H9 (cell line): ENCODE measurements at regions not wholly inside any gene's neighbourhood (a gene's known extent, or its start where the extent isn't known, plus 50 kb on each side); places are given as distances from the start of the nearest gene placed in this dataset.
A peak's percentile ranks its signal among the peaks of the same experiment; 100 is the strongest.

Experiments
- DNase-seq: peaks from one replicate; pipeline ENCODE4 v3.0.0-alpha.2; 2017
- H2AFZ ChIP-seq: one replicate; pipeline ENCODE4 v1.6.1; 2013; ENCODE audit warnings: mild to moderate bottlenecking, low read length, control low read depth, moderate library complexity
- H2AK5ac ChIP-seq: 2 replicates; pipeline ENCODE4 v1.6.1; 2013; ENCODE audit warnings: low read length, control low read depth, mixed read lengths; ENCODE audit not compliant: insufficient read length
- H2BK120ac ChIP-seq: one replicate; pipeline ENCODE4 v1.6.1; 2013; ENCODE audit warnings: low read depth, mild to moderate bottlenecking, low read length, control low read depth, inconsistent platforms; ENCODE audit not compliant: poor library complexity, severe bottlenecking
- H2BK12ac ChIP-seq: 2 replicates; pipeline ENCODE4 v1.6.1; 2013; ENCODE audit warnings: low read length, control low read depth, mixed read lengths, low read depth; ENCODE audit not compliant: insufficient read length
- H2BK15ac ChIP-seq: 2 replicates; pipeline ENCODE4 v1.6.1; 2013; ENCODE audit warnings: low read depth, low read length, control low read depth
- H2BK20ac ChIP-seq: one replicate; pipeline ENCODE4 v1.6.1; 2013; ENCODE audit warnings: low read depth, mild to moderate bottlenecking, low read length, control low read depth, inconsistent platforms; ENCODE audit not compliant: poor library complexity, severe bottlenecking
- H2BK5ac ChIP-seq: 2 replicates; pipeline ENCODE4 v1.6.1; 2013; ENCODE audit warnings: low read length, control low read depth, mixed read lengths; ENCODE audit not compliant: insufficient read length
- H3K14ac ChIP-seq: 2 replicates; pipeline ENCODE4 v1.6.1; 2013; ENCODE audit warnings: low read length, control low read depth; ENCODE audit not compliant: insufficient read depth
- H3K18ac ChIP-seq: 2 replicates; pipeline ENCODE4 v1.6.1; 2013; ENCODE audit warnings: low read depth, mild to moderate bottlenecking, mixed read lengths, low read length, control low read depth; ENCODE audit not compliant: insufficient read length
- H3K23ac ChIP-seq: 2 replicates; pipeline ENCODE4 v1.6.1; 2013; ENCODE audit warnings: low read length, control low read depth, mixed read lengths, low read depth; ENCODE audit not compliant: insufficient read length
- H3K23me2 ChIP-seq: 2 replicates; pipeline ENCODE4 v1.6.1; 2013; ENCODE audit warnings: low read depth, mild to moderate bottlenecking, mixed read lengths, low read length, control low read depth; ENCODE audit not compliant: insufficient read length, poor library complexity, severe bottlenecking
- H3K27ac ChIP-seq: 2 replicates; pipeline ENCODE4 v1.5.1; 2013; ENCODE audit warnings: low read length, control low read depth, mixed read lengths, low read depth; ENCODE audit not compliant: insufficient read length
- H3K27me3 ChIP-seq: 2 replicates; pipeline ENCODE4 v1.6.1; 2013; ENCODE audit warnings: low read length, control low read depth, inconsistent platforms; ENCODE audit not compliant: insufficient read depth
- H3K4ac ChIP-seq: 2 replicates; pipeline ENCODE4 v1.6.1; 2013; ENCODE audit warnings: low read depth, mild to moderate bottlenecking, control low read depth, inconsistent platforms, low read length, moderate library complexity
- H3K4me1 ChIP-seq: 2 replicates; pipeline ENCODE4 v1.6.1; 2013; ENCODE audit warnings: low read length, control low read depth, inconsistent platforms; ENCODE audit not compliant: insufficient read depth
- H3K4me2 ChIP-seq: 2 replicates; pipeline ENCODE4 v1.6.1; 2013; ENCODE audit warnings: low read length, control low read depth, mixed read lengths; ENCODE audit not compliant: insufficient read length, insufficient read depth
- H3K56ac ChIP-seq: 2 replicates; pipeline ENCODE4 v1.6.1; 2013; ENCODE audit warnings: low read depth, mild to moderate bottlenecking, mixed read lengths, low read length, control low read depth; ENCODE audit not compliant: insufficient read length
- H3K79me1 ChIP-seq: 2 replicates; pipeline ENCODE4 v1.6.1; 2013; ENCODE audit warnings: low read depth, mild to moderate bottlenecking, moderate library complexity, low read length, control low read depth, inconsistent platforms; ENCODE audit not compliant: insufficient read depth, poor library complexity, severe bottlenecking
- H3K79me2 ChIP-seq: 2 replicates; pipeline ENCODE4 v1.6.1; 2013; ENCODE audit warnings: low read length, control low read depth, inconsistent platforms; ENCODE audit not compliant: insufficient read depth
- H3K9ac ChIP-seq: 2 replicates; pipeline ENCODE4 v1.6.1; 2013; ENCODE audit warnings: low read length, control low read depth, mixed read lengths; ENCODE audit not compliant: insufficient read length; ENCODE audit errors: extremely low read depth
- H3K9me3 ChIP-seq: one replicate; pipeline ENCODE4 v1.6.1; 2013; ENCODE audit warnings: low read depth, low read length, inconsistent platforms; ENCODE audit not compliant: control insufficient read depth
- H3T11ph ChIP-seq: one replicate; pipeline ENCODE4 v1.6.1; 2013; ENCODE audit warnings: mild to moderate bottlenecking, low read length, control low read depth, inconsistent platforms
- H4K20me1 ChIP-seq: one replicate; pipeline ENCODE4 v1.6.1; 2013; ENCODE audit not compliant: control insufficient read depth, insufficient read length, insufficient read depth
- H4K5ac ChIP-seq: 2 replicates; pipeline ENCODE4 v1.6.1; 2013; ENCODE audit warnings: low read depth, mild to moderate bottlenecking, mixed read lengths, low read length, control low read depth; ENCODE audit not compliant: insufficient read length
- H4K8ac ChIP-seq: replicated peaks from 2 replicates; pipeline ENCODE4 v1.6.1; 2013; ENCODE audit warnings: low read length, control low read depth, mixed read lengths, low read depth; ENCODE audit not compliant: insufficient read length
- H4K91ac ChIP-seq: 2 replicates; pipeline ENCODE4 v1.6.1; 2013; ENCODE audit warnings: low read depth, mild to moderate bottlenecking, moderate library complexity, mixed read lengths, low read length, control low read depth; ENCODE audit not compliant: insufficient read length
- H3K27ac Mint-ChIP-seq, 3 experiments: 2 replicates in 2 of 3; 3 replicates in 1 of 3; pipeline ENCODE4 v1.8.0; 2020 to 2021; ENCODE audit warnings: mixed read lengths in 3 of 3, mild to moderate bottlenecking in 1 of 3, moderate library complexity in 1 of 3
- H3K27me3 Mint-ChIP-seq: 2 replicates; pipeline ENCODE4 v1.8.0; 2021; ENCODE audit warnings: low read depth, mild to moderate bottlenecking, moderate library complexity, mixed read lengths
- H3K36me3 Mint-ChIP-seq, 3 experiments: 2 replicates in 2 of 3; 3 replicates in 1 of 3; pipeline ENCODE4 v1.8.0; 2020 to 2021; ENCODE audit warnings: low read depth in 3 of 3, mixed read lengths in 3 of 3; ENCODE audit not compliant: insufficient read depth in 1 of 3
- H3K4me1 Mint-ChIP-seq, 2 experiments: 2 replicates each; pipeline ENCODE4 v1.8.0; 2020; ENCODE audit warnings: mixed read lengths in 2 of 2
- H3K4me3 Mint-ChIP-seq, 2 experiments: 2 replicates in 1 of 2; 3 replicates in 1 of 2; pipeline ENCODE4 v1.8.0; 2020 to 2021; ENCODE audit warnings: mild to moderate bottlenecking in 2 of 2, mixed read lengths in 2 of 2, moderate library complexity in 1 of 2
- H3K9me3 Mint-ChIP-seq, 2 experiments: 2 replicates in 1 of 2; 3 replicates in 1 of 2; pipeline ENCODE4 v1.8.0; 2020; ENCODE audit warnings: mild to moderate bottlenecking in 2 of 2, mixed read lengths in 2 of 2, moderate library complexity in 1 of 2
- CTCF ChIP-seq: fragments of 200-600 bp; sonication (generic); conservative IDR thresholded peaks from 3 replicates; pipeline ENCODE4 v1.8.0; 2021; ENCODE audit warnings: antibody characterized with exemption, mild to moderate bottlenecking
- WGBS: extraction: QIAGEN DNeasy Blood & Tissue Kit; methylation state at CpG from one replicate; pipeline ENCODE4 v1.1.7; 2013; ENCODE audit warnings: missing lambda C conversion rate, low lambda C conversion rate, mixed read lengths; ENCODE audit not compliant: insufficient read length; ENCODE audit errors: extremely low coverage; 5-methylcytosine and 5-hydroxymethylcytosine counted together

DNA sequence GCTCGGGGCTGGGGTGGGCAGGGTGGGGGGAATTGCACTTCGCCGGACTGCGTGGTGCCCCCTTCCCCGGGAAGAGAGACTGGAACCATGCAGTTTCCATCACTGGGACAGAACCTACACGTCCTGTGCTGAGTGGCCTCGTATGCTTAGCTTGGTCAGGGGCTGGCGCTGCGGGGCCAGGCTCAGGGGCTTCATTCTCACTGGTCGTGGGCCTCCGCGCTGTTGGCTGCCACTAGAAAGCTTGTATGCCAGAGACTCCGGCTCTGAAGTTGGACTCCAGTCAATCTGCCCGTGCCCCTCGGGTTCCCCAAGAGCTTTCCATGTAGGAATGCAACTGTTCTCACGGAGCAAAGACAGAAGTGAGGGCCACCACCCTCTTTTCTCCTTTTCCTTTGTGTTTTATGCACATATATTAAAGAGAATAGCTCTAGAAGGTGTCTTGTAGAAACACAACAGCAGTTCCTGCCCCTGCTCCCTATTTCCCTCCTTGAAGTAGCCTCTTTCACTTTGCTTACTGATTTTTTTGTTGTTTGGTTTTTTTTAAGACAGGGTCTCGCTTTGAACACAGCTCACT is 64.0 kb upstream of the YWHAQ start:
- no peak for TF ChIP-seq CTCF
- no peak for DNase-seq
- H3K27ac Mint-ChIP-seq, result peak overlapping the region in 1 of 3 experiments; percentile 30; a peak in 1 of 7 replicates
- Histone ChIP-seq H3K4ac (no peak overlapping the region), H3T11ph (no peak overlapping the region), H3K4me1 (peaks cover 10% of the 10 kb centered on the region; the same call in 1 of the 2 replicates), H3K14ac (no peak overlapping the region), H4K8ac (no peak overlapping the region), H2AFZ (peak overlapping the region; percentile 3), H4K5ac (no peak overlapping the region), H2BK5ac (no peak overlapping the region), H3K9me3 (no peaks in the 10 kb centered on the region), H2BK15ac (no peak overlapping the region), H2BK20ac (no peak overlapping the region), H3K56ac (no peak overlapping the region), H4K91ac (no peak overlapping the region), H2BK12ac (no peak overlapping the region), H3K4me2 (no peak overlapping the region), H3K18ac (no peak overlapping the region), H3K23me2 (no peaks in the 10 kb centered on the region), H4K20me1 (no peaks in the 10 kb centered on the region), H3K79me1 (no peaks in the 10 kb centered on the region), H3K9ac (no peak overlapping the region), H2AK5ac (no peak overlapping the region), H3K27me3 (no peaks in the 10 kb centered on the region), H3K23ac (no peak overlapping the region), H3K27ac (no peak overlapping the region), H2BK120ac (no peak overlapping the region), H3K79me2 (no peaks in the 10 kb centered on the region)
- no peaks in the 10 kb centered on the region for H3K9me3 Mint-ChIP-seq
- WGBS, result no CpG with 5 or more reads among the region's 17 CpGs
- peaks cover 4% of the 10 kb centered on the region for H3K27me3 Mint-ChIP-seq
- peaks cover 22 to 27% of the 10 kb centered on the region in 2 experiments for H3K4me1 Mint-ChIP-seq
- no peak overlapping the region for H3K4me3 Mint-ChIP-seq
- H3K36me3 Mint-ChIP-seq, result no peaks in the 10 kb centered on the region
